HG02852 (cell line): ENCODE measurements at regions not wholly inside any gene's neighbourhood (a gene's known extent, or its start where the extent isn't known, plus 50 kb on each side); places are given as distances from the start of the nearest gene placed in this dataset.
A peak's percentile ranks its signal among the peaks of the same experiment; 100 is the strongest.

Experiments
- ATAC-seq: cut with Tn5 transposase; IDR thresholded peaks from one replicate; pipeline ENCODE4 v1.9.1; 2021; ENCODE audit warnings: mild to moderate bottlenecking, moderate library complexity; ENCODE audit not compliant: unreplicated experiment

GRCh38 chr4:53920883-53921282, 143.5 kb downstream of the CHIC2 start:
- ATAC-seq, result no peak

DNA sequence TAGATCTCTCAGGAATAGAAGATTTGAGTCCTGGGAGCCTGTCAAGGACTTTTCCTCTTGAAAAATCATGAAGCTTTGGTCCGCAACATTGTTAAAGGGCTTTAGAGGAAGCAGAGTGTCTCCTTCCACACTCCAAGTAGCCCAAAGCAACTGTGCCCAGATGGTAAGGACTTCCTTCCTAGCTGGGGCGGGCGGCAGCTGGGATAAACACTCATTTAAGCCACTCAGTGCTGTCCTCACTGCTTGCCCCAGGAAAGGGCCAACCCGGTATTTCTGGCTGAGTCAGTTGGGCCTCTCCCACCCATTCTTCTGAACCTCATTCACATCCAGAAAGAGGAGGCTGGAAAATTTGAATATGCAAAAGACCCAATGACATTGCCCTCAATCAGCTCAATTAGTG, 144.3 kb downstream of the CHIC2 start:
- no peak for ATAC-seq

- ATAC-seq, result no peak
These were observed 144.9 kb downstream of the CHIC2 start for GRCh38 chr4:53919535-53919934.

GRCh38 chr4:53917729-53918128, 146.7 kb downstream of the CHIC2 start:
- no peak for ATAC-seq

GRCh38 chr4:53916431-53916889, 147.9 kb downstream of the CHIC2 start:
- no peak for ATAC-seq

DNA sequence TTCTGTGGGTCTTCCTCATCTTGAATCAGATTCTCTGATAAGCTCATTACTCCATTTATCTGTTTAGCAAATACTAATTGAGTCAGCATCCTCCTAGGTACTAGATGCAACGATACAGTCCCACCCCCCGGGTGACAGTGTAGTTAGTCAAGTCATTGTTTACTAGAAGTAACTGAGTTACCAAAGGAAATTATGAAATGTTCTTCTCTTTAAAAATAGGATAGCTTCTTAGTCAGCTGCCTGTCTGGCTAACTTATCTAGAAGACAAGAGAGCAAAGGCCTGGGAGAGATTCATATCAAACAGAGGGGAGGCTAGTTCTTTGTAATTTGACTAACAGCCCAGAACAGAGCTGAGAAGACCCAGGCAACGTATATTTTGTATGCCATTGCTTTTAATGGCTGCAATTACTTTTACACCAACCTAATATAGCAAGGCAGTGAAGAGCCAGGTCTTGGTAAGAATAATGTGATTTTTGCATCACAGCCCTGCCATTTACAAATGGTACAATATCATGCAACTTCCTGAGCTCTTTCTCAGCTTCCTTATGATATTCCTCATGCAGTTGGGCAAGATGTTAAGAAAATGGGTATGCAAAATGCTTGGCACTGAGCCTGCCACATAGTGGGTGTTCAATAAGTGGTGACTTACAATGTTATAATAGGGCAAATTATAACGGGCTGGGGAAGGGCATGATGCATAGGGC, 149.9 kb downstream of the CHIC2 start:
- no peak for ATAC-seq

DNA sequence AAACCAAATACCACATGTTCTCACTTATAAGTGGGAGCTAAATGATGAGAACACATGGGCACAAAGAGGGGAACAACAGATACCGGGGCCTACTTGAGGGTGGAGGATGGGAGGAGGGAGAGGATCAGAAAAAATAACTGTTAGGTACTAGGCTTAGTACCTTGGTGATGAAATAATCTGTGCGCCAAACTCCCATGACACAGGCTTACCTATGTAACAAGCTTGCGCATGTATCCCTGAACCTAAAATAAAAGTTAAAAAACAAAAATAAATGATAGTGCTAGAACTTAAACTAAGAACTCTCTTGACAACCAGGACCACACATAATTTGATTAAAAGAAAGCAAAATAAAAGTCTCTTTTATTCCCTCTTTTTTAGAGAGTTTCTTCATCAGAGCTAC, 150.6 kb downstream of the CHIC2 start:
- no peak for ATAC-seq

GRCh38 chr4:53912766-53913497, 151.5 kb downstream of the CHIC2 start:
- no peak for ATAC-seq

- ATAC-seq, result peak; percentile 61
These were observed 155.7 kb downstream of the CHIC2 start for GRCh38 chr4:53908661-53909078.

GRCh38 chr4:53907772-53908171, 156.6 kb downstream of the CHIC2 start:
- ATAC-seq, result no peak

DNA sequence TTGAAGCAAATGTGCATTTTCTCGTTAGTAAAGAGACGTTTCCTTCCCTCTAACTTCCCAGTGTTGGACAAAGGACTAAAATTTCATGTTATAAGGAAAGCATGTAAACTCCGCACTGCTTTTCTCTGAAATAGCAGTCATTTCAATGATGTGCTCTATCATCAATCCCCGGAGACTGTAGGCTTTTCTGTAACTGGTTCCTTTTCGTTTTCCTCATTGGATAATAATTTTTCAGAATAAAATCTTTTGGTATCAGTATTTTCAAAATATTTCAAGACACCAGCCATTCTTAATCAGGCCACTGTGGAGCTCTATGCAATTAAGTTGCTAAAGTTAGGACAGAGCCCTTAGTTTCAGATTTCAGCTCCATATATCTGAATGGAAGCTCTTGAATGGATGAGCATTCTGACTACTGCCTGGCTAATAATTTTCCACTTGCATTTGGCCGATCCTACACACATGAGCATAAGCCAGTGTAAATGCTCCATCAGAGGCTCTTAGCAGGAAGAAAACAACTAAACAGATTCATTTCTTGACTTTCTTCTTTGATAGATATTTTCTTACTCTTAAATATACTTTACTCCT, 157.7 kb downstream of the CHIC2 start:
- no peak for ATAC-seq

DNA sequence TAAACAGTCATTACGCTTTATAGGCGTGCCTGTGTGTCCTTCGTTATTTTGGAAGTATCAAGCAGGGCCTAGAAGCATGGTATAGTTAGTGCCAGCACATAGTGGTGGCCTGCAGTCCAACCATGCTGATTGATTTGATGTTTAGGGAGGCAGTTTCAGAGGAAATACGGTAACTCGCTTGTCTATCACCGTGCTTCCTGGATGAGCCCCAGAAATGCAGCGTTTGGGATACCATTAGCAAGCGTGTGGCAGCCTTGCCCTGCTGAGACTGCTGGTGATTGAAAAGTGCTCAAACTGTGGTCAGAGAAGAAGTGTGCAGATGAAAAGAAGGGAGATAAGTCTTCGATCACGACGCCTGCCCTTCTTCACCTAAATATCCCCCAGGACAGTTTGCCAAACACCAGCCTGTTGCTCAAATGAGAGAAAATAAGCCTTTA, 158.4 kb downstream of the CHIC2 start:
- no peak for ATAC-seq

DNA sequence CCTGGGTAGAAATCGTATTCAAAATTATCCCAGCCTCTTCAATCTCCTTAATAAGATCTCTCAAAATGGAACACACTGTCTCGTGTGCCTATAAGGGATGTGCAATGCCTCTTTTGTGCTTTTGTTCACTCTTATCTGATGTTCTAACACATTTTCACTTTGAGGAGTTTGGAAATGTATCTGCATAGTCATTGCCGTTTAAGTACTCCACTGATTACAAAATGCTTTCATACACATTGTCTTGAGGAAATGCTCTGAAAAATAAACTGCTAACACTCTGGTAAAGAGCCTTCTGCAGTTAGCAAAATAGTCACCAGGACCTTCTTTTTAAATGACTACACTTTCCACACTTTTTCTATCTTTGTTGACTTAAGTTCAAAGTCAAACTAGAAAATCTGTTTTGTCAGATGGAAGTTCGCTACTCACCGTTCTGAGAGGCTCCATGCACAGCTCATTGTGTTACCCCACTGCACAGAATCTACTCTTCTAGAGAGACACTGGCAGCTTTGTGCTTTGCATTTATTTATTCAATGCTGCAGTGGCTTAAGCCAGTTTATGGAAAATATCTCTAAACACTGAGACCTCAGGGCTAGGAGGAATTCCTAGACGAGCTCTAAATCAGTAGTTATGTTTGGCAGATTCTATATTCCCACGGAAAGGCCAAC, 159.0 kb downstream of the CHIC2 start:
- no peak for ATAC-seq

- no peak for ATAC-seq
These were observed 161.6 kb downstream of the CHIC2 start for GRCh38 chr4:53902786-53903185.

GRCh38 chr4:53900271-53900649, 164.1 kb downstream of the CHIC2 start:
- no peak for ATAC-seq

DNA sequence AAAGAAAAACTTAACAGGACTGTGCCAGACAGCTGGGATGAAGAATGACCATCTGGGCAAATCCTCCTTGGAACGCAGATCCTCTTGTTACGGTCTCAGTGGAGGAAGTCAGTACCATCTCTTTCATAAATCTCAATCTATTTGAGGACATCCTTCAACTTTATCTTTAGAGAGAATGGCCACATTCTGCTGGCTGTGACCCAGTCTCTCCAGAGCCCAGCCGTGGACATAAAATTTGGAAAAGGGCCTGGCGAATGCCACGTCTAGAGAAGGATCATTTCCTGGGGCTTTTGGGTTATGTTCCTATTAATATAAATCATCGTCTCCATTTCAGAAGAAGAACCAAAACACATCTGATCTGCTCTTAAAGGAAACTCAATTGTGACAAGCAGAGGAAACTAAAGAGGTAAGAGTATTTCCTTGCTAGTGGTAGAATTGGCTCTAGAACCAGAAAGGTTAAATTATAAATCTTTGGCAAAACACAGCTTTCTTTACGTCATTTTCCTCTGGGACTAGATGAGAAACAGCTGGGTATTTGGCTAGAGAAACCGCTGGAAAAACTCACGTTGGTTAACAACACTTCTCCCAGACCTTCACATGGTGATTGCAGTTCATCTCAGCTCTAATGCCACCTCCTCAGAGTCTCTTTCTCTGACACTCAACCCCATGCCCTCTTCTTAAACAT, 164.7 kb downstream of the CHIC2 start:
- no peak for ATAC-seq

GRCh38 chr4:53895137-53895536, 169.3 kb downstream of the CHIC2 start:
- ATAC-seq, result no peak

DNA sequence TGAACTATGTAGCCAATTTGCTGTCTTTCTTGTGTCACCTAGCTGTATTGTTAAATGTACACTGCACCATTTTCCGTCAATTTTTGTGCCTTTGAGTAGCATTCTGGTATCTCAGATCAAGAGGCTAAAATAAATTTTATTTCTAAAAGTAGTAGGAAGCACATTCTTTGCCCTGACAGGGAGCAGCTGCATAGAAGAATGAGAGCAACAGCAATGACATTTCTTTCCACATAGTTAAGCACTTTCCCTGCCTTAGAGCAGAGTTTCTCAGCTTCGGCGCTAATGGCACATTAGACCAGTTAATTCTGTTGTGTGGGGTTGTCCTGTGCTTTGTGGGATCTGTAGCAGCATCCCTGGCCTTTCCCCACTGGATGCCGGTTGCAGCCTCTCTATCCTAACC, 173.9 kb downstream of the CHIC2 start:
- ATAC-seq, result no peak

DNA sequence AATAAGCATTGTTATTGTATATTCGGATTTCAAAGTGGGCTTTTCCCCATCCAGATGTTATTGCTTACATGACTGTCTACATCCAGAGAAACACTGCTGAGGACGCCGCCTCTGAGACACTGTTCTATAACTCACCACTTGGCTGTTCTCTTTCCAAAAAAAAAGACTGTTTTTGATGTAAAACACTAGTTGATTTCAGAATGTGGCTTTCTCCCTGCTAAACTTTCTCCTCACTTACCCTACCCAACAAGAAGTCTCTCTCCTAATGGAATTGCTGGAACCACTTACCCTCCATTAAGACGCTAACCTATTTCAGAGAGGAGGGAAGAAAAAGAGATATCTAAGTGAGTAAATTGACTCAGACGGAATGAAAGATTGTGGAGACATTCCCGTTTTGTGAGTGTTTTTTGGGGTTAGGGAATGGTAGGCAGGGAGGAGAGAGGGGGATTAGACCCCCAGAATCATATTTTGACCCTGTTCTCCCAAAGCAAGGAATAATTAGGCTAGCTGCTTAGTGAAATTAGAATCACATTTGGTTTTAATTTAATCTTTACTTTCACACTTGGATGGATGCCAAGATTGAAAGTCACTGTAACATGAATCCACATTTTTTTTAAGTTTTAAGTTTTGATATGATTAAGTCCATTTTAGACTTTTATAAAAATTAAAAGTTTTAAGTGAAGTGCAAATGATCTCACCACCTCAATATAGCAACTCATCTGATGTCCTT, 174.9 kb downstream of the CHIC2 start:
- no peak for ATAC-seq

DNA sequence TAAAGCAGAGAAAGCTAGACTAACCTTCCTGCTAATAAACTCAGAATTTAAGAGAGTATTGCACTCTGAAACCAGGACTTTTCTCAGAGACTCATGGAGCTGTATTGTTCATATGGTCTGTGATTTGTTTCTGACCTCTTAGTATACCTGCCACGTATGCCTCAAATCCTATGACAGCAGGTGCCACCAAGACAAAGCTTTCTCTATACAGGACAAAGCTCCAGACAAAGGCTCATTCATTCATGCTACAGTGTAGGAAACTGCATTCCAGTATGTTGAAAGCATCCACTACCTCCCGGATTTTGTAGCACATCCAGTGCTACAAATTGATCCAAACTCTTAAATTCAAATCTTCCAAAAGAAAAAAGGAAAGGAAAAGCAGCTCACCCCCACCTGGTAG, 178.3 kb downstream of the CHIC2 start:
- no peak for ATAC-seq
